ENCODE measurements at regions not wholly inside any gene's neighbourhood (a gene's known extent, or its start where the extent isn't known, plus 50 kb on each side); places are given as distances from the start of the nearest gene placed in this dataset.
A peak's percentile ranks its signal among the peaks of the same experiment; 100 is the strongest.
"Not testable (repeated sequence)": the region's sequence is repeated elsewhere in the genome, so short reads cannot be mapped to it uniquely, and the experiment has no call there.

GRCh38 chr3:153400641-153401040 is 238.6 kb downstream of the RAP2B start:
- DNase-seq (ENCODE audit: low read depth): peak; percentile 10
- no peak overlapping the region for H3K4me3 ChIP-seq (ENCODE audit: low read depth, low read length)
- no peak for TF ChIP-seq CTCF (IDR thresholded peaks at IDR 0.05; ENCODE audit: insufficient read depth, low read length)

GRCh38 chr3:153404157-153404556 is 242.1 kb downstream of the RAP2B start:
- no peak overlapping the region for H3K4me3 ChIP-seq (ENCODE audit: low read depth, low read length)
- TF ChIP-seq CTCF (IDR thresholded peaks at IDR 0.05; ENCODE audit: insufficient read depth, low read length): no peak
- DNase-seq (ENCODE audit: low read depth): no peak

GRCh38 chr3:153405320-153405719 is 243.3 kb downstream of the RAP2B start:
- H3K4me3 ChIP-seq (ENCODE audit: low read depth, low read length); DNase-seq (ENCODE audit: low read depth): not testable (repeated sequence)

GRCh38 chr3:153410517-153410916 is 248.5 kb downstream of the RAP2B start:
- no peak overlapping the region for H3K4me3 ChIP-seq (ENCODE audit: low read depth, low read length)
- no peak for TF ChIP-seq CTCF (IDR thresholded peaks at IDR 0.05; ENCODE audit: insufficient read depth, low read length)
- DNase-seq (ENCODE audit: low read depth): no peak

GRCh38 chr3:153414982-153415381 is 253.0 kb downstream of the RAP2B start:
- DNase-seq (ENCODE audit: low read depth): no peak
- no peak overlapping the region for H3K4me3 ChIP-seq (ENCODE audit: low read depth, low read length)
- no peak for TF ChIP-seq CTCF (IDR thresholded peaks at IDR 0.05; ENCODE audit: insufficient read depth, low read length)

GRCh38 chr3:153422314-153422713 is 260.3 kb downstream of the RAP2B start:
- no peak for TF ChIP-seq CTCF (IDR thresholded peaks at IDR 0.05; ENCODE audit: insufficient read depth, low read length)
- no peak for DNase-seq (ENCODE audit: low read depth)
- no peak overlapping the region for H3K4me3 ChIP-seq (ENCODE audit: low read depth, low read length)

- not testable (repeated sequence) for DNase-seq (ENCODE audit: low read depth); H3K4me3 ChIP-seq (ENCODE audit: low read depth, low read length)
Observed at GRCh38 chr3:153423820-153424219, 261.8 kb downstream of the RAP2B start.

GRCh38 chr3:153426344-153426743 is 264.3 kb downstream of the RAP2B start:
- H3K4me3 ChIP-seq (ENCODE audit: low read depth, low read length): no peak overlapping the region
- DNase-seq (ENCODE audit: low read depth): no peak
- no peak for TF ChIP-seq CTCF (IDR thresholded peaks at IDR 0.05; ENCODE audit: insufficient read depth, low read length)

All from fibroblast of the aortic adventitia (primary cell).